IMR-90 (cell line): ENCODE measurements at regions not wholly inside any gene's neighbourhood (a gene's known extent, or its start where the extent isn't known, plus 50 kb on each side); places are given as distances from the start of the nearest gene placed in this dataset.

Experiments
- ATAC-seq: fragments of 200-7000 bp; cut with Tn5 transposase; 2 replicates; pipeline ENCODE4 v1.9.1; 2020; ENCODE audit warnings: low read depth, mild to moderate bottlenecking, moderate library complexity
- BruUV-seq: library from RNA; stranded (reverse); fragments of 400-500 nt; replicated peaks from 2 replicates; lab custom pipeline; 2021; lab: Mats Ljungman, UMichigan
- CTCF ChIA-PET: fragments of 300-600 bp; formaldehyde crosslinking; extraction: SDS; loops from one replicate; lab custom pipeline; 2021; ENCODE audit warnings: antibody characterized with exemption; lab: Yijun Ruan, JAX
- POLR2A ChIA-PET: fragments of 300-600 bp; sonication (Branson Sonifier 250); formaldehyde crosslinking; loops from one replicate; lab custom pipeline; 2022; ENCODE audit warnings: antibody characterized with exemption; ENCODE audit not compliant: unreplicated experiment; lab: Charles Lee
- DNase-seq: peaks from one replicate; pipeline ENCODE4 v3.0.0; 2013
- H2AFZ ChIP-seq: replicated peaks from 2 replicates; pipeline ENCODE3; 2013; ENCODE audit warnings: low read length, mild to moderate bottlenecking; ENCODE audit not compliant: poor library complexity
- H2AK5ac ChIP-seq: 2 replicates; pipeline ENCODE4 v1.6.1; 2013; ENCODE audit warnings: low read depth, low read length, inconsistent platforms
- H2AK9ac ChIP-seq: replicated peaks from 2 replicates; pipeline ENCODE3; 2013; ENCODE audit warnings: mild to moderate bottlenecking, low read depth, low read length, moderate library complexity; ENCODE audit not compliant: poor library complexity
- H2BK120ac ChIP-seq: 2 replicates; pipeline ENCODE4 v1.6.1; 2013; ENCODE audit warnings: low read depth, low read length, inconsistent platforms
- H2BK15ac ChIP-seq: 3 replicates; pipeline ENCODE4 v1.6.1; 2013; ENCODE audit warnings: low read depth, low read length, inconsistent platforms
- H2BK20ac ChIP-seq: 2 replicates; pipeline ENCODE4 v1.6.1; 2013; ENCODE audit warnings: low read depth, mild to moderate bottlenecking, inconsistent platforms, low read length, moderate library complexity
- H2BK5ac ChIP-seq: 2 replicates; pipeline ENCODE4 v1.6.1; 2013; ENCODE audit warnings: mild to moderate bottlenecking, low read depth, low read length, inconsistent platforms; ENCODE audit not compliant: poor library complexity, severe bottlenecking
- H3K14ac ChIP-seq: replicated peaks from 2 replicates; pipeline ENCODE4 v1.6.1; 2013; ENCODE audit warnings: low read depth, low read length, inconsistent platforms
- H3K18ac ChIP-seq: 2 replicates; pipeline ENCODE4 v1.6.1; 2013; ENCODE audit warnings: low read depth, low read length, control low read depth
- H3K23ac ChIP-seq: 2 replicates; pipeline ENCODE4 v1.6.1; 2013; ENCODE audit warnings: low read depth, low read length, inconsistent platforms
- H3K27ac ChIP-seq: 2 replicates; pipeline ENCODE4 v1.5.1; 2013; ENCODE audit warnings: mild to moderate bottlenecking, control low read depth, low read length; ENCODE audit not compliant: insufficient read depth
- H3K27me3 ChIP-seq: 2 replicates; pipeline ENCODE4 v1.6.1; 2013; ENCODE audit warnings: low read length; ENCODE audit not compliant: control insufficient read depth, insufficient read depth
- H3K36me3 ChIP-seq: 2 replicates; pipeline ENCODE4 v1.6.1; 2013; ENCODE audit warnings: low read length, mixed read lengths; ENCODE audit not compliant: control insufficient read depth, insufficient read depth
- H3K4ac ChIP-seq: 2 replicates; pipeline ENCODE4 v1.6.1; 2013; ENCODE audit warnings: low read depth, low read length, inconsistent platforms
- H3K4me1 ChIP-seq: 2 replicates; pipeline ENCODE4 v1.6.1; 2013; ENCODE audit warnings: low read length, mixed read lengths; ENCODE audit not compliant: control insufficient read depth, insufficient read depth
- H3K4me2 ChIP-seq: 2 replicates; pipeline ENCODE4 v1.6.1; 2013; ENCODE audit warnings: low read depth, mild to moderate bottlenecking, control low read depth, low read length, moderate library complexity
- H3K4me3 ChIP-seq: 2 replicates; pipeline ENCODE4 v1.5.1; 2013; ENCODE audit warnings: low read depth, mild to moderate bottlenecking, control low read depth, low read length, moderate library complexity; ENCODE audit not compliant: insufficient read depth
- H3K56ac ChIP-seq: 2 replicates; pipeline ENCODE4 v1.6.1; 2013; ENCODE audit warnings: low read length, inconsistent platforms; ENCODE audit not compliant: insufficient read depth; ENCODE audit errors: extremely low read depth
- H3K79me1 ChIP-seq, 2 experiments: 2 replicates each; pipeline ENCODE4 v1.6.1; 2013; ENCODE audit warnings: low read length in 2 of 2, inconsistent platforms in 1 of 2, low read depth in 1 of 2
- H3K9ac ChIP-seq: 2 replicates; pipeline ENCODE4 v1.6.1; 2013; ENCODE audit warnings: low read depth, low read length, control low read depth
- H3K9me1 ChIP-seq: 2 replicates; pipeline ENCODE4 v1.6.1; 2013; ENCODE audit warnings: low read length, inconsistent platforms; ENCODE audit not compliant: insufficient read depth
- H3K9me3 ChIP-seq: 2 replicates; pipeline ENCODE4 v1.6.1; 2013; ENCODE audit warnings: low read length; ENCODE audit not compliant: control insufficient read depth, insufficient read depth
- H4K20me1 ChIP-seq: 2 replicates; pipeline ENCODE4 v1.6.1; 2013; ENCODE audit warnings: low read length, inconsistent platforms; ENCODE audit not compliant: insufficient read depth
- H4K5ac ChIP-seq: 2 replicates; pipeline ENCODE4 v1.6.1; 2013; ENCODE audit warnings: mild to moderate bottlenecking, low read depth, low read length, control low read depth
- H4K8ac ChIP-seq, 2 experiments: 2 replicates each; pipeline ENCODE4 v1.6.1; 2013; ENCODE audit warnings: low read depth in 2 of 2, low read length in 2 of 2, control low read depth in 1 of 2, inconsistent platforms in 1 of 2
- H4K91ac ChIP-seq: 2 replicates; pipeline ENCODE4 v1.6.1; 2013; ENCODE audit warnings: low read depth, low read length, inconsistent platforms; ENCODE audit not compliant: insufficient read depth
- BHLHE40 ChIP-seq: fragments of 150-350 bp; IDR thresholded peaks from 2 replicates; pipeline ENCODE4 v1.6.1; 2016; ENCODE audit warnings: mild to moderate bottlenecking, low read depth, low read length
- CTCF ChIP-seq: conservative IDR thresholded peaks from 2 replicates; pipeline ENCODE4 v1.5.1; 2012; ENCODE audit warnings: mild to moderate bottlenecking, low read depth, low read length, improper control_type of control experiment
- MAZ ChIP-seq: IDR thresholded peaks from 2 replicates; pipeline ENCODE4 v1.6.1; 2012; ENCODE audit warnings: low read depth, mild to moderate bottlenecking, low read length, improper control_type of control experiment, moderate library complexity, borderline replicate concordance
- NFE2L2 ChIP-seq: fragments of 150-350 bp; IDR thresholded peaks from 2 replicates; pipeline ENCODE4 v1.6.1; 2016; ENCODE audit warnings: low read depth, mild to moderate bottlenecking, low read length
- POLR2A ChIP-seq: IDR thresholded peaks from 2 replicates; pipeline ENCODE4 v1.6.1; 2012; ENCODE audit warnings: mild to moderate bottlenecking, low read depth, low read length
- RCOR1 ChIP-seq: IDR thresholded peaks from 2 replicates; pipeline ENCODE4 v1.6.1; 2012; ENCODE audit warnings: mild to moderate bottlenecking, low read length, improper control_type of control experiment; ENCODE audit not compliant: insufficient replicate concordance
- WGBS, 2 experiments: methylation state at CpG; one replicate each; pipeline versions ENCODE4 v1.1.5 to v1.1.7; 2013; ENCODE audit warnings: missing lambda C conversion rate in 2 of 2; ENCODE audit not compliant: insufficient read length in 1 of 2; ENCODE audit errors: extremely low coverage in 2 of 2; 5-methylcytosine and 5-hydroxymethylcytosine counted together
- dilution Hi-C: fragments of 300-500 bp; cut with HindIII; formaldehyde crosslinking; loops from one replicate; pipeline ENCODE4 v1.14.3; 2018; ENCODE audit warnings: low sequenced_read_pairs; ENCODE audit not compliant: unreplicated experiment
- in situ Hi-C: fragments of 300-500 bp; cut with MboI; formaldehyde crosslinking; loops from 3 replicates; pipeline ENCODE4 v1.14.3; 2019; ENCODE audit warnings: low sequenced_read_pairs, inconsistent platforms, mixed read lengths
- intact Hi-C: fragments of 100-400 bp; cut with micrococcal nuclease; formaldehyde crosslinking; loops from 2 replicates; pipeline ENCODE4 v1.10.0; 2022

DNA sequence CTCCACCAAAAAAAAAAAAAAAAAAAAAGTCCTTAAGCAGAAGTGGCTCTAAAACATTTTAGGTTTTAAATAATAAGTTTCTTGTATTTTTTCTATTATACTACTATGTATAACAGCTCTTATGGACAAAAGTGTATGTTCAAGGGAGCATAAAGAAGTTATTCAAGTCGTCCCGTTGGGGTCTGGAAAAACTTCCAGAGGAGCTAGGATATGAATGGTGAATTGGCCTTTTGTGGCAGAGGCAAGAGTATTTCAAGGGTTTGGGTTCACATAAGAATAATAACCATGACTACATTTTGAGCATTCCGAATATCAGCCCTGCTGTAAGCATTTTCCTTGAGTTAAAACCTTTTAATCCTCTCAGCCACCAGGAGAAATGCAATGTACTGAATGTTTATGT is 50.6 kb upstream of the ARHGAP42 start:
- Histone ChIP-seq H3K4me2 (no peak overlapping the region), H2AK9ac (no peak overlapping the region), H3K4me3 (no peak overlapping the region), H4K20me1 (no peaks in the 10 kb centered on the region), H4K91ac (no peak overlapping the region), H3K23ac (no peak overlapping the region), H2AK5ac (no peak overlapping the region), H3K56ac (no peak overlapping the region), H2BK120ac (no peak overlapping the region), H3K4me1 (peaks cover 19% of the 10 kb centered on the region), H3K14ac (no peak overlapping the region), H3K27me3 (no peaks in the 10 kb centered on the region), H2AFZ (no peak overlapping the region), H3K9me3 (no peaks in the 10 kb centered on the region), H2BK15ac (no peak overlapping the region), H3K36me3 (no peaks in the 10 kb centered on the region), H4K8ac (no peak overlapping the region), H3K9ac (no peak overlapping the region), H3K9me1 (peaks cover 8% of the 10 kb centered on the region; the same call in 1 of the 2 replicates), H4K5ac (no peak overlapping the region), H2BK20ac (no peak overlapping the region), H2BK5ac (no peak overlapping the region), H3K18ac (no peak overlapping the region), H3K4ac (no peak overlapping the region), H3K27ac (no peak overlapping the region), H3K79me1 (no peaks in the 10 kb centered on the region)
- POLR2A ChIA-PET = no interaction called here
- in situ Hi-C loops = no loop called here
- no TSS peak for BruUV-seq
- ATAC-seq (no peak), DNase-seq (no peak)
- CTCF ChIA-PET = no interaction called here
- intact Hi-C loops = loop anchor here (5.0 kb wide), 1 partner anchor 36 kb away; no protein-coding TSS in a partner anchor
- TF ChIP-seq MAZ = no peak
- no peak for TF ChIP-seq NFE2L2
- no peak for TF ChIP-seq BHLHE40
- no peak for TF ChIP-seq RCOR1
- TF ChIP-seq POLR2A = no peak
- no peak for TF ChIP-seq CTCF
- no CpG with 5 or more reads among the region's 3 CpGs for WGBS, 2 experiments
- dilution Hi-C loops = no loop called here
